Endodermal cell (in vitro differentiated cells): ENCODE measurements at regions not wholly inside any gene's neighbourhood (a gene's known extent, or its start where the extent isn't known, plus 50 kb on each side); places are given as distances from the start of the nearest gene placed in this dataset.

Source experiments
- DNase-seq: peaks from one replicate; pipeline ENCODE4 v3.0.0-alpha.2; 2017
- H3K27ac ChIP-seq: 2 replicates; pipeline ENCODE4 v1.5.1; 2013; ENCODE audit warnings: mild to moderate bottlenecking, low read depth, low read length, moderate library complexity
- H3K27me3 ChIP-seq: 2 replicates; pipeline ENCODE4 v1.6.1; 2013; ENCODE audit warnings: mild to moderate bottlenecking, low read length, moderate library complexity; ENCODE audit not compliant: insufficient read depth, control insufficient read depth, poor library complexity, severe bottlenecking
- H3K36me3 ChIP-seq: 2 replicates; pipeline ENCODE4 v1.7.0; 2013; ENCODE audit warnings: mild to moderate bottlenecking, low read length, moderate library complexity; ENCODE audit not compliant: control insufficient read depth, insufficient read depth
- H3K4me1 ChIP-seq: one replicate; pipeline ENCODE4 v1.7.0; 2013; ENCODE audit warnings: low read length; ENCODE audit not compliant: control insufficient read depth, insufficient read depth
- H3K4me3 ChIP-seq: 2 replicates; pipeline ENCODE4 v1.5.1; 2013; ENCODE audit warnings: mild to moderate bottlenecking, low read length, moderate library complexity
- H3K9ac ChIP-seq: 2 replicates; pipeline ENCODE4 v1.6.1; 2013; ENCODE audit warnings: mild to moderate bottlenecking, low read length, moderate library complexity; ENCODE audit not compliant: poor library complexity, severe bottlenecking; ENCODE audit errors: extremely low read depth
- H3K9me3 ChIP-seq: 2 replicates; pipeline ENCODE4 v1.6.1; 2013; ENCODE audit warnings: mild to moderate bottlenecking, low read length, moderate library complexity; ENCODE audit not compliant: control insufficient read depth
- H3K27ac Mint-ChIP-seq: 2 replicates; pipeline ENCODE4 v1.8.0; 2020; ENCODE audit warnings: mixed read lengths
- H3K27me3 Mint-ChIP-seq: 2 replicates; pipeline ENCODE4 v1.8.0; 2021; ENCODE audit warnings: mild to moderate bottlenecking, mixed read lengths; ENCODE audit not compliant: insufficient read depth
- H3K36me3 Mint-ChIP-seq: 2 replicates; pipeline ENCODE4 v1.8.0; 2020; ENCODE audit warnings: low read depth, mixed read lengths
- H3K4me1 Mint-ChIP-seq: 2 replicates; pipeline ENCODE4 v1.8.0; 2020; ENCODE audit warnings: mixed read lengths
- H3K4me3 Mint-ChIP-seq: 2 replicates; pipeline ENCODE4 v1.8.0; 2020; ENCODE audit warnings: mild to moderate bottlenecking, moderate library complexity, mixed read lengths
- H3K9me3 Mint-ChIP-seq: 2 replicates; pipeline ENCODE4 v1.8.0; 2020; ENCODE audit warnings: mild to moderate bottlenecking, mixed read lengths
- WGBS, 2 experiments: methylation state at CpG; one replicate each; pipeline versions ENCODE4 v1.1.5 to v1.1.7; 2013; ENCODE audit warnings: missing lambda C conversion rate in 2 of 2, mixed read lengths in 1 of 2; ENCODE audit not compliant: insufficient coverage in 1 of 2, insufficient read length in 1 of 2; 5-methylcytosine and 5-hydroxymethylcytosine counted together
- TF ChIP-seq, protein P1 (sequence below): fragments of 200-600 bp; sonication (generic); conservative IDR thresholded peaks from 2 replicates; pipeline ENCODE4 v1.5.0; 2021; ENCODE audit warnings: antibody characterized with exemption, mild to moderate bottlenecking

DNA sequence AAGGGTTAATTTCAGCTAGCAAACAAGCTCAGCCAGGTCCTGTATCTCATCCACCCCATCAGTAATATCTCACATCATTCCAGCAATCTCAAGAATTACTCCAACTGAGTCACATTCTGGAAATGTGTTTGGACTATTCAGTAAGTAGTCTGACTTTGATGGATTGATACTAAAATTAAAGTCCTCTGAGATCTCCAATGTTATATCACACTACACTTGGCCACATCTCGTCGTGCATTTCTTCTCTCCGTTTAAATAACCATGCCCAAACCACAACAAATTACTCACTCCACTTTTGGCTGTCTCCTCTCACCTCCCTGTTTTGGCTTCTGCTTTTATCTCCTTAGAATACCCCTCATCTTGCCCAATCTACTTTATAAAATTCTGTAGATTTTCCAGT is 292.2 kb downstream of the PYDC2 start:
- Mint-ChIP-seq H3K27ac (no peak overlapping the region), H3K4me3 (no peak overlapping the region), H3K36me3 (peaks cover 2% of the 10 kb centered on the region), H3K9me3 (no peaks in the 10 kb centered on the region), H3K27me3 (no peaks in the 10 kb centered on the region), H3K4me1 (no peaks in the 10 kb centered on the region)
- H3K4me3 ChIP-seq, result no peak overlapping the region
- DNase-seq, result no peak
- H3K27me3 ChIP-seq, result no peaks in the 10 kb centered on the region
- no peaks in the 10 kb centered on the region for H3K36me3 ChIP-seq
- H3K9me3 ChIP-seq, result no peaks in the 10 kb centered on the region
- H3K9ac ChIP-seq, result no peak overlapping the region
- TF ChIP-seq, protein P1, sequence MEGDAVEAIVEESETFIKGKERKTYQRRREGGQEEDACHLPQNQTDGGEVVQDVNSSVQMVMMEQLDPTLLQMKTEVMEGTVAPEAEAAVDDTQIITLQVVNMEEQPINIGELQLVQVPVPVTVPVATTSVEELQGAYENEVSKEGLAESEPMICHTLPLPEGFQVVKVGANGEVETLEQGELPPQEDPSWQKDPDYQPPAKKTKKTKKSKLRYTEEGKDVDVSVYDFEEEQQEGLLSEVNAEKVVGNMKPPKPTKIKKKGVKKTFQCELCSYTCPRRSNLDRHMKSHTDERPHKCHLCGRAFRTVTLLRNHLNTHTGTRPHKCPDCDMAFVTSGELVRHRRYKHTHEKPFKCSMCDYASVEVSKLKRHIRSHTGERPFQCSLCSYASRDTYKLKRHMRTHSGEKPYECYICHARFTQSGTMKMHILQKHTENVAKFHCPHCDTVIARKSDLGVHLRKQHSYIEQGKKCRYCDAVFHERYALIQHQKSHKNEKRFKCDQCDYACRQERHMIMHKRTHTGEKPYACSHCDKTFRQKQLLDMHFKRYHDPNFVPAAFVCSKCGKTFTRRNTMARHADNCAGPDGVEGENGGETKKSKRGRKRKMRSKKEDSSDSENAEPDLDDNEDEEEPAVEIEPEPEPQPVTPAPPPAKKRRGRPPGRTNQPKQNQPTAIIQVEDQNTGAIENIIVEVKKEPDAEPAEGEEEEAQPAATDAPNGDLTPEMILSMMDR, result no peak
- WGBS, 2 experiments, result 92 to 100% methylated on average over 3 of the region's 3 CpGs
- H3K4me1 ChIP-seq, result no peaks in the 10 kb centered on the region
- H3K27ac ChIP-seq, result no peak overlapping the region

- Histone ChIP-seq H3K36me3 (no peaks in the 10 kb centered on the region), H3K27ac (no peak overlapping the region), H3K4me3 (no peak overlapping the region), H3K27me3 (no peaks in the 10 kb centered on the region), H3K9ac (no peak overlapping the region), H3K4me1 (no peaks in the 10 kb centered on the region), H3K9me3 (peaks cover 11% of the 10 kb centered on the region)
- Mint-ChIP-seq H3K4me3 (no peak overlapping the region), H3K36me3 (no peaks in the 10 kb centered on the region), H3K4me1 (peaks cover 14% of the 10 kb centered on the region), H3K9me3 (peaks cover 7% of the 10 kb centered on the region), H3K27me3 (no peaks in the 10 kb centered on the region), H3K27ac (peak overlapping the region; percentile 28)
- TF ChIP-seq, protein P1, result no peak
- 83 to 92% methylated on average over 2 of the region's 2 CpGs for WGBS, 2 experiments
- no peak for DNase-seq
Observed at GRCh38 chr3:191761906-191762305, 300.9 kb downstream of the PYDC2 start.

DNA sequence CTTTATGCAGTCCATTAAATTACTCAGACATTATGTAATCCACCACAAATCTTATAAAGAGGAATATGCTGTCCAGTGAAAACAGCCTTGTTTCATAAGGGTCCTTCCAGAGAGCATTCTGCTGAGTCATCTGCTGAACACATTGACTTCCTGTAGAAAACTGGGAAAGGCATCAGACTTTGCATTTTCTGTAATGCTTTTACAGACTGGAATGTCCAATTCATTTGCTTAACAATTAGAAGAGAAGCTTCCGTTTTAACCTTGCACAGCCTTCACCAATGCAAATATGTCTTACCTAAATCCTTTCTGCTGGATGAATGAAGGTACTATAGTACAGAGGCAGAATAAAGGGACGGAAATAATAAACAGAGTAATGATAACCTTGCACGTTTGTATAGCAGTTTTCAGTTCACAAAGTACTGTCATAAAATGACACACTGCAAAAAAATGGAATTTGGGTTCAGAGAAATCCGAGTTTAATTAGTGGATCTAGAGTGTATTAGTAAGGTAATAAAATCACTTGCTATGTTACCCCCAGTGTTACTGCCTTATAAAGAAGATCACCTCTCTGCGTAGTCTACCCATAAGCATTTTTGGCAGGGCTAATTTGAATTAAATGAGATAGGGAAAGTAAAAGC is 301.5 kb downstream of the PYDC2 start:
- Mint-ChIP-seq H3K4me1 (peaks cover 14% of the 10 kb centered on the region), H3K27ac (peak overlapping the region; percentile 24), H3K27me3 (no peaks in the 10 kb centered on the region), H3K36me3 (no peaks in the 10 kb centered on the region), H3K9me3 (peaks cover 9% of the 10 kb centered on the region), H3K4me3 (no peak overlapping the region)
- no peaks in the 10 kb centered on the region for H3K36me3 ChIP-seq
- DNase-seq, result no peak
- H3K27me3 ChIP-seq, result no peaks in the 10 kb centered on the region
- no peak overlapping the region for H3K4me3 ChIP-seq
- WGBS, 2 experiments, result 72 to 76% methylated on average over 3 to 4 of the region's 5 CpGs
- no peak overlapping the region for H3K27ac ChIP-seq
- H3K4me1 ChIP-seq, result no peaks in the 10 kb centered on the region
- H3K9ac ChIP-seq, result no peak overlapping the region
- TF ChIP-seq, protein P1, result no peak
- peaks cover 15% of the 10 kb centered on the region for H3K9me3 ChIP-seq
